ENCODE measurements at regions not wholly inside any gene's neighbourhood (a gene's known extent, or its start where the extent isn't known, plus 50 kb on each side); places are given as distances from the start of the nearest gene placed in this dataset.

- TF ChIP-seq CTCF (conservative IDR thresholded peaks at IDR 0.05; ENCODE audit: low read length) (no peak), EZH2phosphoT487 (IDR thresholded peaks at IDR 0.05; ENCODE audit: borderline replicate concordance, low read depth, low read length) (no peak)
Measured at GRCh38 chr2:24410976-24411375, 50.6 kb upstream of the ITSN2 start.
